RWPE2 (cell line): ENCODE measurements at regions not wholly inside any gene's neighbourhood (a gene's known extent, or its start where the extent isn't known, plus 50 kb on each side); places are given as distances from the start of the nearest gene placed in this dataset.
A peak's percentile ranks its signal among the peaks of the same experiment; 100 is the strongest.

Source experiments
- ATAC-seq: fragments of 200-7000 bp; cut with Tn5 transposase; 3 replicates; pipeline ENCODE4 v1.9.1; 2021; ENCODE audit warnings: low read depth
- DNase-seq: peaks from one replicate; pipeline ENCODE4 v3.0.0-alpha.2; 2020; ENCODE audit warnings: low spot score
- H3K27ac ChIP-seq: fragments of 450-650 bp; 2 replicates; pipeline ENCODE4 v1.5.1; 2017; ENCODE audit warnings: mild to moderate bottlenecking; ENCODE audit not compliant: poor library complexity, severe bottlenecking
- H3K27me3 ChIP-seq: fragments of 250-450 bp; sonication (Bioruptor Pico); 2 replicates; pipeline ENCODE4 v1.5.1; 2021; ENCODE audit warnings: mild to moderate bottlenecking, moderate library complexity; ENCODE audit not compliant: insufficient read depth, poor library complexity, severe bottlenecking
- H3K36me3 ChIP-seq: fragments of 250-450 bp; sonication (Bioruptor Pico); 2 replicates; pipeline ENCODE4 v1.5.1; 2020; ENCODE audit warnings: low read depth, mild to moderate bottlenecking, moderate library complexity
- H3K4me1 ChIP-seq: fragments of 250-450 bp; sonication (Bioruptor Pico); 2 replicates; pipeline ENCODE4 v1.5.1; 2021; ENCODE audit warnings: mild to moderate bottlenecking, moderate library complexity; ENCODE audit not compliant: insufficient read depth, poor library complexity, severe bottlenecking
- H3K4me3 ChIP-seq: fragments of 250-450 bp; sonication (Bioruptor Pico); 2 replicates; pipeline ENCODE4 v1.5.1; 2021; ENCODE audit warnings: mild to moderate bottlenecking, moderate library complexity; ENCODE audit not compliant: severe bottlenecking
- H3K9me3 ChIP-seq: fragments of 250-450 bp; sonication (Bioruptor Pico); 2 replicates; pipeline ENCODE4 v1.5.1; 2021; ENCODE audit warnings: mild to moderate bottlenecking, moderate library complexity; ENCODE audit not compliant: severe bottlenecking
- CTCF ChIP-seq: fragments of 450-650 bp; IDR thresholded peaks from one replicate; pipeline ENCODE4 v1.5.1; 2017; ENCODE audit warnings: mild to moderate bottlenecking, moderate library complexity; ENCODE audit not compliant: poor library complexity, severe bottlenecking

- H3K9me3 ChIP-seq, result no peaks in the 10 kb centered on the region
Observed at GRCh38 chr3:117637666-117638065, 928.1 kb downstream of the TUSC7 start.

GRCh38 chr3:117644203-117644602, 934.6 kb downstream of the TUSC7 start:
- no peak for ATAC-seq
- TF ChIP-seq CTCF, result no peak
- Histone ChIP-seq H3K9me3 (no peaks in the 10 kb centered on the region), H3K4me1 (no peaks in the 10 kb centered on the region), H3K27me3 (no peaks in the 10 kb centered on the region), H3K4me3 (no peak overlapping the region), H3K36me3 (no peaks in the 10 kb centered on the region), H3K27ac (no peak overlapping the region)
- no peak for DNase-seq

More at GRCh38 chr3:117637666-117638065, 928.1 kb downstream of the TUSC7 start:
- Histone ChIP-seq H3K4me1 (no peaks in the 10 kb centered on the region), H3K4me3 (no peak overlapping the region), H3K36me3 (no peaks in the 10 kb centered on the region), H3K27ac (no peak overlapping the region), H3K27me3 (no peaks in the 10 kb centered on the region)
- no peak for TF ChIP-seq CTCF
- ATAC-seq (no peak), DNase-seq (no peak)

- Histone ChIP-seq H3K4me3 (no peak overlapping the region), H3K36me3 (no peaks in the 10 kb centered on the region), H3K9me3 (no peaks in the 10 kb centered on the region), H3K27ac (no peak overlapping the region), H3K27me3 (no peaks in the 10 kb centered on the region), H3K4me1 (no peaks in the 10 kb centered on the region)
- DNase-seq (no peak), ATAC-seq (0 out of 3 replicates have a peak, but pooled peaks have one; percentile 56)
- no peak for TF ChIP-seq CTCF
Observed at GRCh38 chr3:117645561-117646242, 936.1 kb downstream of the TUSC7 start.

GRCh38 chr3:117647435-117647834, 937.9 kb downstream of the TUSC7 start:
- no peaks in the 10 kb centered on the region for H3K4me1 ChIP-seq
- no peak for TF ChIP-seq CTCF
- H3K4me3 ChIP-seq, result no peak overlapping the region
- no peaks in the 10 kb centered on the region for H3K9me3 ChIP-seq
- ATAC-seq (no peak), DNase-seq (no peak)
- H3K27me3 ChIP-seq, result no peaks in the 10 kb centered on the region
- H3K36me3 ChIP-seq, result no peaks in the 10 kb centered on the region
- no peak overlapping the region for H3K27ac ChIP-seq

GRCh38 chr3:117651246-117651645, 941.7 kb downstream of the TUSC7 start:
- no peak overlapping the region for H3K27ac ChIP-seq
- no peak for ATAC-seq
- H3K36me3 ChIP-seq, result no peaks in the 10 kb centered on the region
- H3K4me1 ChIP-seq, result no peaks in the 10 kb centered on the region
- no peaks in the 10 kb centered on the region for H3K9me3 ChIP-seq
- no peak for DNase-seq
- H3K4me3 ChIP-seq, result no peak overlapping the region
- H3K27me3 ChIP-seq, result no peaks in the 10 kb centered on the region
- TF ChIP-seq CTCF, result no peak
